H9 (cell line): ENCODE measurements at regions not wholly inside any gene's neighbourhood (a gene's known extent, or its start where the extent isn't known, plus 50 kb on each side); places are given as distances from the start of the nearest gene placed in this dataset.

Source experiments
- DNase-seq: peaks from one replicate; pipeline ENCODE4 v3.0.0-alpha.2; 2017
- H2AFZ ChIP-seq: one replicate; pipeline ENCODE4 v1.6.1; 2013; ENCODE audit warnings: mild to moderate bottlenecking, low read length, control low read depth, moderate library complexity
- H2AK5ac ChIP-seq: 2 replicates; pipeline ENCODE4 v1.6.1; 2013; ENCODE audit warnings: low read length, control low read depth, mixed read lengths; ENCODE audit not compliant: insufficient read length
- H2BK120ac ChIP-seq: one replicate; pipeline ENCODE4 v1.6.1; 2013; ENCODE audit warnings: low read depth, mild to moderate bottlenecking, low read length, control low read depth, inconsistent platforms; ENCODE audit not compliant: poor library complexity, severe bottlenecking
- H2BK12ac ChIP-seq: 2 replicates; pipeline ENCODE4 v1.6.1; 2013; ENCODE audit warnings: low read length, control low read depth, mixed read lengths, low read depth; ENCODE audit not compliant: insufficient read length
- H2BK15ac ChIP-seq: 2 replicates; pipeline ENCODE4 v1.6.1; 2013; ENCODE audit warnings: low read depth, low read length, control low read depth
- H2BK20ac ChIP-seq: one replicate; pipeline ENCODE4 v1.6.1; 2013; ENCODE audit warnings: low read depth, mild to moderate bottlenecking, low read length, control low read depth, inconsistent platforms; ENCODE audit not compliant: poor library complexity, severe bottlenecking
- H2BK5ac ChIP-seq: 2 replicates; pipeline ENCODE4 v1.6.1; 2013; ENCODE audit warnings: low read length, control low read depth, mixed read lengths; ENCODE audit not compliant: insufficient read length
- H3K14ac ChIP-seq: 2 replicates; pipeline ENCODE4 v1.6.1; 2013; ENCODE audit warnings: low read length, control low read depth; ENCODE audit not compliant: insufficient read depth
- H3K18ac ChIP-seq: 2 replicates; pipeline ENCODE4 v1.6.1; 2013; ENCODE audit warnings: low read depth, mild to moderate bottlenecking, mixed read lengths, low read length, control low read depth; ENCODE audit not compliant: insufficient read length
- H3K23ac ChIP-seq: 2 replicates; pipeline ENCODE4 v1.6.1; 2013; ENCODE audit warnings: low read length, control low read depth, mixed read lengths, low read depth; ENCODE audit not compliant: insufficient read length
- H3K23me2 ChIP-seq: 2 replicates; pipeline ENCODE4 v1.6.1; 2013; ENCODE audit warnings: low read depth, mild to moderate bottlenecking, mixed read lengths, low read length, control low read depth; ENCODE audit not compliant: insufficient read length, poor library complexity, severe bottlenecking
- H3K27ac ChIP-seq: 2 replicates; pipeline ENCODE4 v1.5.1; 2013; ENCODE audit warnings: low read length, control low read depth, mixed read lengths, low read depth; ENCODE audit not compliant: insufficient read length
- H3K27me3 ChIP-seq: 2 replicates; pipeline ENCODE4 v1.6.1; 2013; ENCODE audit warnings: low read length, control low read depth, inconsistent platforms; ENCODE audit not compliant: insufficient read depth
- H3K4ac ChIP-seq: 2 replicates; pipeline ENCODE4 v1.6.1; 2013; ENCODE audit warnings: low read depth, mild to moderate bottlenecking, control low read depth, inconsistent platforms, low read length, moderate library complexity
- H3K4me1 ChIP-seq: 2 replicates; pipeline ENCODE4 v1.6.1; 2013; ENCODE audit warnings: low read length, control low read depth, inconsistent platforms; ENCODE audit not compliant: insufficient read depth
- H3K4me2 ChIP-seq: 2 replicates; pipeline ENCODE4 v1.6.1; 2013; ENCODE audit warnings: low read length, control low read depth, mixed read lengths; ENCODE audit not compliant: insufficient read length, insufficient read depth
- H3K56ac ChIP-seq: 2 replicates; pipeline ENCODE4 v1.6.1; 2013; ENCODE audit warnings: low read depth, mild to moderate bottlenecking, mixed read lengths, low read length, control low read depth; ENCODE audit not compliant: insufficient read length
- H3K79me1 ChIP-seq: 2 replicates; pipeline ENCODE4 v1.6.1; 2013; ENCODE audit warnings: low read depth, mild to moderate bottlenecking, moderate library complexity, low read length, control low read depth, inconsistent platforms; ENCODE audit not compliant: insufficient read depth, poor library complexity, severe bottlenecking
- H3K79me2 ChIP-seq: 2 replicates; pipeline ENCODE4 v1.6.1; 2013; ENCODE audit warnings: low read length, control low read depth, inconsistent platforms; ENCODE audit not compliant: insufficient read depth
- H3K9ac ChIP-seq: 2 replicates; pipeline ENCODE4 v1.6.1; 2013; ENCODE audit warnings: low read length, control low read depth, mixed read lengths; ENCODE audit not compliant: insufficient read length; ENCODE audit errors: extremely low read depth
- H3K9me3 ChIP-seq: one replicate; pipeline ENCODE4 v1.6.1; 2013; ENCODE audit warnings: low read depth, low read length, inconsistent platforms; ENCODE audit not compliant: control insufficient read depth
- H3T11ph ChIP-seq: one replicate; pipeline ENCODE4 v1.6.1; 2013; ENCODE audit warnings: mild to moderate bottlenecking, low read length, control low read depth, inconsistent platforms
- H4K20me1 ChIP-seq: one replicate; pipeline ENCODE4 v1.6.1; 2013; ENCODE audit not compliant: control insufficient read depth, insufficient read length, insufficient read depth
- H4K5ac ChIP-seq: 2 replicates; pipeline ENCODE4 v1.6.1; 2013; ENCODE audit warnings: low read depth, mild to moderate bottlenecking, mixed read lengths, low read length, control low read depth; ENCODE audit not compliant: insufficient read length
- H4K8ac ChIP-seq: replicated peaks from 2 replicates; pipeline ENCODE4 v1.6.1; 2013; ENCODE audit warnings: low read length, control low read depth, mixed read lengths, low read depth; ENCODE audit not compliant: insufficient read length
- H4K91ac ChIP-seq: 2 replicates; pipeline ENCODE4 v1.6.1; 2013; ENCODE audit warnings: low read depth, mild to moderate bottlenecking, moderate library complexity, mixed read lengths, low read length, control low read depth; ENCODE audit not compliant: insufficient read length
- H3K27ac Mint-ChIP-seq, 3 experiments: 2 replicates in 2 of 3; 3 replicates in 1 of 3; pipeline ENCODE4 v1.8.0; 2020 to 2021; ENCODE audit warnings: mixed read lengths in 3 of 3, mild to moderate bottlenecking in 1 of 3, moderate library complexity in 1 of 3
- H3K27me3 Mint-ChIP-seq: 2 replicates; pipeline ENCODE4 v1.8.0; 2021; ENCODE audit warnings: low read depth, mild to moderate bottlenecking, moderate library complexity, mixed read lengths
- H3K36me3 Mint-ChIP-seq, 3 experiments: 2 replicates in 2 of 3; 3 replicates in 1 of 3; pipeline ENCODE4 v1.8.0; 2020 to 2021; ENCODE audit warnings: low read depth in 3 of 3, mixed read lengths in 3 of 3; ENCODE audit not compliant: insufficient read depth in 1 of 3
- H3K4me1 Mint-ChIP-seq, 2 experiments: 2 replicates each; pipeline ENCODE4 v1.8.0; 2020; ENCODE audit warnings: mixed read lengths in 2 of 2
- H3K4me3 Mint-ChIP-seq, 2 experiments: 2 replicates in 1 of 2; 3 replicates in 1 of 2; pipeline ENCODE4 v1.8.0; 2020 to 2021; ENCODE audit warnings: mild to moderate bottlenecking in 2 of 2, mixed read lengths in 2 of 2, moderate library complexity in 1 of 2
- H3K9me3 Mint-ChIP-seq, 2 experiments: 2 replicates in 1 of 2; 3 replicates in 1 of 2; pipeline ENCODE4 v1.8.0; 2020; ENCODE audit warnings: mild to moderate bottlenecking in 2 of 2, mixed read lengths in 2 of 2, moderate library complexity in 1 of 2
- WGBS: extraction: QIAGEN DNeasy Blood & Tissue Kit; methylation state at CpG from one replicate; pipeline ENCODE4 v1.1.7; 2013; ENCODE audit warnings: missing lambda C conversion rate, low lambda C conversion rate, mixed read lengths; ENCODE audit not compliant: insufficient read length; ENCODE audit errors: extremely low coverage; 5-methylcytosine and 5-hydroxymethylcytosine counted together
- TF ChIP-seq, protein P1 (sequence below): fragments of 200-600 bp; sonication (generic); conservative IDR thresholded peaks from 3 replicates; pipeline ENCODE4 v1.8.0; 2021; ENCODE audit warnings: antibody characterized with exemption, mild to moderate bottlenecking

DNA sequence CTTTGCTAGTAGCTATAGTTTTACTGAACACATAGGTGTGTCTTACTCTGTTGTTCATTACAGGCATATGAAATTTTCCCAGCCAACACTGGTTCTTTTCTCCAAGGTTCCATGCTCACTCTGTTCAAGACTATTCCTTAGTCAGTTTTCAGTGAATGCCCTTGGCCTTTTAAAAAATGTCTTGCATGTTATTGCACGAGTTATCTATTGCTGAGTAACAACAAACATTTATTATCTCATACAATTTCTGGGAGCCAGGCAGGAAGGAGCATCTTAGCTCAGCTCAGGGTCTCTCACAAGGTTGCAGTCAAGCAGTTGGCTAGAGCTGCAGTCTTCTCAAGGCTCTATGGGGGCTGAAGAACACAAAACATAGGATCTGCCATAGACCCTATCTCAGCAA, 223.5 kb downstream of the BTG1 start:
- Mint-ChIP-seq H3K36me3 (no peaks in the 10 kb centered on the region), H3K4me3 (no peak overlapping the region), H3K9me3 (no peaks in the 10 kb centered on the region; a peak in 1 of 5 replicates), H3K27ac (no peak overlapping the region), H3K4me1 (peaks cover 10 to 12% of the 10 kb centered on the region in 2 experiments), H3K27me3 (no peaks in the 10 kb centered on the region)
- no peak overlapping the region for H4K91ac ChIP-seq
- no peak overlapping the region for H2AK5ac ChIP-seq
- H3K4ac ChIP-seq = no peak overlapping the region
- no peak overlapping the region for H4K5ac ChIP-seq
- H3K23me2 ChIP-seq = no peaks in the 10 kb centered on the region
- H3K9me3 ChIP-seq = no peaks in the 10 kb centered on the region
- H4K20me1 ChIP-seq = no peaks in the 10 kb centered on the region
- no peaks in the 10 kb centered on the region for H3K4me1 ChIP-seq
- H2BK20ac ChIP-seq = no peak overlapping the region
- H3K27me3 ChIP-seq = no peaks in the 10 kb centered on the region
- no peak overlapping the region for H3K9ac ChIP-seq
- no peak overlapping the region for H4K8ac ChIP-seq
- no peak overlapping the region for H2BK15ac ChIP-seq
- H3K79me1 ChIP-seq = no peaks in the 10 kb centered on the region
- no peak overlapping the region for H3K18ac ChIP-seq
- H3K23ac ChIP-seq = no peak overlapping the region
- H2BK12ac ChIP-seq = no peak overlapping the region
- H3K79me2 ChIP-seq = no peaks in the 10 kb centered on the region
- H2BK5ac ChIP-seq = no peak overlapping the region
- no peak overlapping the region for H3K56ac ChIP-seq
- DNase-seq = no peak
- no peak overlapping the region for H3K14ac ChIP-seq
- no peak overlapping the region for H2AFZ ChIP-seq
- WGBS = no CpG with 5 or more reads among the region's 1 CpG
- no peak overlapping the region for H2BK120ac ChIP-seq
- H3T11ph ChIP-seq = no peak overlapping the region
- no peak overlapping the region for H3K4me2 ChIP-seq
- TF ChIP-seq, protein P1, sequence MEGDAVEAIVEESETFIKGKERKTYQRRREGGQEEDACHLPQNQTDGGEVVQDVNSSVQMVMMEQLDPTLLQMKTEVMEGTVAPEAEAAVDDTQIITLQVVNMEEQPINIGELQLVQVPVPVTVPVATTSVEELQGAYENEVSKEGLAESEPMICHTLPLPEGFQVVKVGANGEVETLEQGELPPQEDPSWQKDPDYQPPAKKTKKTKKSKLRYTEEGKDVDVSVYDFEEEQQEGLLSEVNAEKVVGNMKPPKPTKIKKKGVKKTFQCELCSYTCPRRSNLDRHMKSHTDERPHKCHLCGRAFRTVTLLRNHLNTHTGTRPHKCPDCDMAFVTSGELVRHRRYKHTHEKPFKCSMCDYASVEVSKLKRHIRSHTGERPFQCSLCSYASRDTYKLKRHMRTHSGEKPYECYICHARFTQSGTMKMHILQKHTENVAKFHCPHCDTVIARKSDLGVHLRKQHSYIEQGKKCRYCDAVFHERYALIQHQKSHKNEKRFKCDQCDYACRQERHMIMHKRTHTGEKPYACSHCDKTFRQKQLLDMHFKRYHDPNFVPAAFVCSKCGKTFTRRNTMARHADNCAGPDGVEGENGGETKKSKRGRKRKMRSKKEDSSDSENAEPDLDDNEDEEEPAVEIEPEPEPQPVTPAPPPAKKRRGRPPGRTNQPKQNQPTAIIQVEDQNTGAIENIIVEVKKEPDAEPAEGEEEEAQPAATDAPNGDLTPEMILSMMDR = no peak
- H3K27ac ChIP-seq = no peak overlapping the region
